CD14-positive monocyte (primary cell): ENCODE measurements at regions not wholly inside any gene's neighbourhood (a gene's known extent, or its start where the extent isn't known, plus 50 kb on each side); places are given as distances from the start of the nearest gene placed in this dataset.

Experiments used
- DNase-seq, 3 donors: peaks; one replicate each; pipeline ENCODE4 v3.0.0-alpha.2; 2011 to 2022
- H2AFZ ChIP-seq: 2 replicates; pipeline ENCODE4 v1.6.0; 2012; ENCODE audit warnings: mild to moderate bottlenecking, low read depth, low read length, inconsistent platforms; ENCODE audit not compliant: insufficient read depth, poor library complexity, severe bottlenecking
- H3K27ac ChIP-seq, 2 donors: 1 replicate in 1 of 2; 2 replicates in 1 of 2; pipeline ENCODE4 v1.5.1; 2012 to 2013; ENCODE audit warnings: low read length in 2 of 2, control low read depth in 1 of 2, inconsistent platforms in 1 of 2, low read depth in 1 of 2, mild to moderate bottlenecking in 1 of 2
- H3K27me3 ChIP-seq, 2 donors: one replicate each; pipeline versions ENCODE4 v1.6.0 to v1.6.1; 2011 to 2013; ENCODE audit warnings: low read length in 2 of 2; ENCODE audit not compliant: control insufficient read depth in 2 of 2, insufficient read depth in 2 of 2
- H3K36me3 ChIP-seq, 2 donors: replicated peaks in 1 of 2; 1 replicate in 1 of 2; 2 replicates in 1 of 2; pipeline versions ENCODE4 v1.5.1 to v1.6.1; 2012 to 2013; ENCODE audit warnings: low read length in 2 of 2, control low read depth in 1 of 2, inconsistent platforms in 1 of 2, mild to moderate bottlenecking in 1 of 2; ENCODE audit not compliant: insufficient read depth in 2 of 2, control insufficient read depth in 1 of 2
- H3K4me1 ChIP-seq, 2 donors: 1 replicate in 1 of 2; 2 replicates in 1 of 2; pipeline versions ENCODE4 v1.5.1 to v1.6.1; 2012 to 2013; ENCODE audit warnings: low read length in 2 of 2, control low read depth in 1 of 2, inconsistent platforms in 1 of 2, mild to moderate bottlenecking in 1 of 2, moderate library complexity in 1 of 2; ENCODE audit not compliant: insufficient read depth in 2 of 2, control insufficient read depth in 1 of 2
- H3K4me2 ChIP-seq: replicated peaks from 2 replicates; pipeline ENCODE3; 2012; ENCODE audit warnings: low read length, moderate library complexity, mild to moderate bottlenecking; ENCODE audit not compliant: poor library complexity, severe bottlenecking; ENCODE audit errors: extremely low read depth
- H3K4me3 ChIP-seq, 3 experiments: fragments of 200-600 bp in 1 of 3; sonication (generic) in 1 of 3; replicated peaks in 1 of 3; 1 replicate in 2 of 3; 2 replicates in 1 of 3; pipeline ENCODE4 v1.5.1; 2011 to 2013; ENCODE audit warnings: low read length in 3 of 3, mild to moderate bottlenecking in 3 of 3, control low read depth in 2 of 3, low read depth in 2 of 3, inconsistent platforms in 1 of 3, moderate library complexity in 1 of 3
- H3K79me2 ChIP-seq: 2 replicates; pipeline ENCODE4 v1.6.0; 2012; ENCODE audit warnings: mild to moderate bottlenecking, control low read depth, inconsistent platforms, low read length, moderate library complexity; ENCODE audit not compliant: insufficient read depth
- H3K9ac ChIP-seq: 2 replicates; pipeline ENCODE4 v1.6.0; 2017; ENCODE audit warnings: low read length, mild to moderate bottlenecking; ENCODE audit not compliant: insufficient read depth, poor library complexity, severe bottlenecking
- H3K9me3 ChIP-seq, 2 donors: replicated peaks in 1 of 2; 1 replicate in 1 of 2; 2 replicates in 1 of 2; pipeline versions ENCODE4 v1.5.1 to v1.6.1; 2012 to 2013; ENCODE audit warnings: low read length in 2 of 2, control low read depth in 1 of 2; ENCODE audit not compliant: control insufficient read depth in 1 of 2, insufficient read depth in 1 of 2
- H4K20me1 ChIP-seq: 2 replicates; pipeline ENCODE4 v1.6.0; 2012; ENCODE audit warnings: mild to moderate bottlenecking, low read length, control low read depth, moderate library complexity; ENCODE audit not compliant: insufficient read depth
- H3K27ac Mint-ChIP-seq, 7 donors: one replicate each; pipeline ENCODE4 v1.8.0; 2020; ENCODE audit warnings: mild to moderate bottlenecking in 7 of 7, mixed read lengths in 7 of 7, moderate library complexity in 6 of 7, inconsistent platforms in 2 of 7
- H3K27me3 Mint-ChIP-seq, 3 donors: one replicate each; pipeline ENCODE4 v1.8.0; 2021 to 2022; ENCODE audit warnings: low read depth in 3 of 3, mild to moderate bottlenecking in 3 of 3, mixed read lengths in 3 of 3, moderate library complexity in 3 of 3, inconsistent platforms in 1 of 3
- H3K36me3 Mint-ChIP-seq, 2 donors: one replicate each; pipeline ENCODE4 v1.8.0; 2020; ENCODE audit warnings: mixed read lengths in 2 of 2, inconsistent platforms in 1 of 2, mild to moderate bottlenecking in 1 of 2
- H3K4me1 Mint-ChIP-seq: one replicate; pipeline ENCODE4 v1.8.0; 2020; ENCODE audit warnings: mild to moderate bottlenecking, mixed read lengths
- H3K4me3 Mint-ChIP-seq, 2 donors: one replicate each; pipeline ENCODE4 v1.8.0; 2020; ENCODE audit warnings: mild to moderate bottlenecking in 2 of 2, mixed read lengths in 2 of 2, moderate library complexity in 1 of 2
- H3K9me3 Mint-ChIP-seq, 7 donors: one replicate each; pipeline ENCODE4 v1.8.0; 2020 to 2022; ENCODE audit warnings: mixed read lengths in 7 of 7, mild to moderate bottlenecking in 6 of 7, moderate library complexity in 6 of 7, inconsistent platforms in 2 of 7
- CTCF ChIP-seq: fragments of 200-600 bp; IDR thresholded peaks from one replicate; pipeline ENCODE4 v1.8.0; 2022; ENCODE audit warnings: antibody characterized with exemption, mild to moderate bottlenecking
- WGBS: methylation state at CpG from one replicate; pipeline ENCODE4 v1.1.5; 2013; ENCODE audit warnings: missing lambda C conversion rate; ENCODE audit not compliant: insufficient coverage; 5-methylcytosine and 5-hydroxymethylcytosine counted together
- intact Hi-C, 2 donors: fragments of 100-400 bp; cut with micrococcal nuclease; formaldehyde crosslinking; loops; one replicate each; pipeline versions ENCODE4 v1.15.0 to v1.15.1; 2023

GRCh38 chr18:39672171-39672570, 2106.6 kb upstream of the CELF4 start:
- Histone ChIP-seq H3K79me2 (no peaks in the 10 kb centered on the region), H3K4me3 (no peak overlapping the region), H3K4me1 (peaks cover 12 to 18% of the 10 kb centered on the region in 2 donors), H3K9me3 (no peaks in the 10 kb centered on the region), H3K27ac (no peak overlapping the region), H3K9ac (no peak overlapping the region), H3K36me3 (no peaks in the 10 kb centered on the region), H3K27me3 (no peaks in the 10 kb centered on the region), H4K20me1 (no peaks in the 10 kb centered on the region), H3K4me2 (no peak overlapping the region), H2AFZ (no peak overlapping the region)
- no peak for DNase-seq
- Mint-ChIP-seq H3K4me3 (no peak overlapping the region), H3K27me3 (peaks cover 0 to 2% (median 0%) of the 10 kb centered on the region in 3 donors), H3K27ac (no peak overlapping the region), H3K36me3 (no peaks in the 10 kb centered on the region), H3K9me3 (peaks cover 0 to 2% (median 0%) of the 10 kb centered on the region in 7 donors), H3K4me1 (peaks cover 16% of the 10 kb centered on the region)
- intact Hi-C loops: no loop called here
- WGBS: no CpG with 5 or more reads among the region's 3 CpGs
- TF ChIP-seq CTCF: no peak

- no peak for TF ChIP-seq CTCF
- Histone ChIP-seq H3K27me3 (no peaks in the 10 kb centered on the region), H3K79me2 (no peaks in the 10 kb centered on the region), H4K20me1 (no peaks in the 10 kb centered on the region), H3K4me2 (no peak overlapping the region), H3K9ac (no peak overlapping the region), H3K27ac (no peak overlapping the region), H3K4me3 (no peak overlapping the region), H3K4me1 (no peaks in the 10 kb centered on the region), H3K36me3 (no peaks in the 10 kb centered on the region), H3K9me3 (peaks cover 0 to 2% of the 10 kb centered on the region in 2 donors), H2AFZ (no peak overlapping the region)
- Mint-ChIP-seq H3K4me1 (no peaks in the 10 kb centered on the region), H3K27ac (no peak overlapping the region), H3K4me3 (no peak overlapping the region), H3K36me3 (no peaks in the 10 kb centered on the region), H3K27me3 (peaks cover 0 to under 1% (median 0%) of the 10 kb centered on the region in 3 donors), H3K9me3 (peaks cover 0 to 11% (median 0%) of the 10 kb centered on the region in 7 donors)
- intact Hi-C loops: no loop called here
- DNase-seq: no peak
These were observed 2102.3 kb upstream of the CELF4 start for GRCh38 chr18:39667905-39668304.
